ENCODE measurements at regions not wholly inside any gene's neighbourhood (a gene's known extent, or its start where the extent isn't known, plus 50 kb on each side); places are given as distances from the start of the nearest gene placed in this dataset.

- no peak overlapping the region for H3K4me3 Mint-ChIP-seq (ENCODE audit: unreplicated experiment)
- H3K9me3 Mint-ChIP-seq (ENCODE audit: low read depth), result no peaks in the 10 kb centered on the region
- no peaks in the 10 kb centered on the region for H3K4me1 Mint-ChIP-seq (ENCODE audit: low read depth)
- no peaks in the 10 kb centered on the region for H3K36me3 Mint-ChIP-seq (ENCODE audit: low read depth)
- TF ChIP-seq CTCF (IDR thresholded peaks at IDR 0.05), result no peak
- H3K27me3 Mint-ChIP-seq (ENCODE audit: low read depth), result peaks cover 43% of the 10 kb centered on the region
- DNase-seq (ENCODE audit: low spot score), result no peak
- no peak overlapping the region for H3K27ac Mint-ChIP-seq (ENCODE audit: unreplicated experiment)
Observed at GRCh38 chr20:62588458-62589149, 53.7 kb upstream of the SLCO4A1 start.

- DNase-seq (ENCODE audit: low spot score), result no peak
- no peak for TF ChIP-seq CTCF (IDR thresholded peaks at IDR 0.05)
- Mint-ChIP-seq H3K9me3 (ENCODE audit: low read depth) (no peaks in the 10 kb centered on the region), H3K27ac (ENCODE audit: unreplicated experiment) (no peak overlapping the region), H3K36me3 (ENCODE audit: low read depth) (no peaks in the 10 kb centered on the region), H3K4me1 (ENCODE audit: low read depth) (no peaks in the 10 kb centered on the region), H3K4me3 (ENCODE audit: unreplicated experiment) (no peak overlapping the region), H3K27me3 (ENCODE audit: low read depth) (peaks cover 45% of the 10 kb centered on the region)
Observed at GRCh38 chr20:62589150-62589498, 53.2 kb upstream of the SLCO4A1 start.

GRCh38 chr20:62589720-62590119 lies 52.6 kb upstream of the SLCO4A1 start:
- no peaks in the 10 kb centered on the region for H3K36me3 Mint-ChIP-seq (ENCODE audit: low read depth)
- no peak for TF ChIP-seq CTCF (IDR thresholded peaks at IDR 0.05)
- no peaks in the 10 kb centered on the region for H3K9me3 Mint-ChIP-seq (ENCODE audit: low read depth)
- no peaks in the 10 kb centered on the region for H3K4me1 Mint-ChIP-seq (ENCODE audit: low read depth)
- H3K27me3 Mint-ChIP-seq (ENCODE audit: low read depth), result peaks cover 48% of the 10 kb centered on the region
- H3K27ac Mint-ChIP-seq (ENCODE audit: unreplicated experiment), result no peak overlapping the region
- no peak overlapping the region for H3K4me3 Mint-ChIP-seq (ENCODE audit: unreplicated experiment)
- no peak for DNase-seq (ENCODE audit: low spot score)

GRCh38 chr20:62590309-62591121 lies 51.8 kb upstream of the SLCO4A1 start:
- H3K36me3 Mint-ChIP-seq (ENCODE audit: low read depth), result no peaks in the 10 kb centered on the region
- no peak overlapping the region for H3K27ac Mint-ChIP-seq (ENCODE audit: unreplicated experiment)
- no peak overlapping the region for H3K4me3 Mint-ChIP-seq (ENCODE audit: unreplicated experiment)
- no peaks in the 10 kb centered on the region for H3K9me3 Mint-ChIP-seq (ENCODE audit: low read depth)
- no peak for DNase-seq (ENCODE audit: low spot score)
- H3K27me3 Mint-ChIP-seq (ENCODE audit: low read depth), result peaks cover 48% of the 10 kb centered on the region
- H3K4me1 Mint-ChIP-seq (ENCODE audit: low read depth), result peaks cover 2% of the 10 kb centered on the region
- no peak for TF ChIP-seq CTCF (IDR thresholded peaks at IDR 0.05)

GRCh38 chr20:62591122-62591468 lies 51.2 kb upstream of the SLCO4A1 start:
- Mint-ChIP-seq H3K36me3 (ENCODE audit: low read depth) (no peaks in the 10 kb centered on the region), H3K4me3 (ENCODE audit: unreplicated experiment) (no peak overlapping the region), H3K4me1 (ENCODE audit: low read depth) (peaks cover 3% of the 10 kb centered on the region), H3K27me3 (ENCODE audit: low read depth) (peaks cover 44% of the 10 kb centered on the region), H3K9me3 (ENCODE audit: low read depth) (no peaks in the 10 kb centered on the region), H3K27ac (ENCODE audit: unreplicated experiment) (no peak overlapping the region)
- TF ChIP-seq CTCF (IDR thresholded peaks at IDR 0.05), result no peak
- DNase-seq (ENCODE audit: low spot score), result no peak
